ENCODE measurements at regions not wholly inside any gene's neighbourhood (a gene's known extent, or its start where the extent isn't known, plus 50 kb on each side); places are given as distances from the start of the nearest gene placed in this dataset.

DNA sequence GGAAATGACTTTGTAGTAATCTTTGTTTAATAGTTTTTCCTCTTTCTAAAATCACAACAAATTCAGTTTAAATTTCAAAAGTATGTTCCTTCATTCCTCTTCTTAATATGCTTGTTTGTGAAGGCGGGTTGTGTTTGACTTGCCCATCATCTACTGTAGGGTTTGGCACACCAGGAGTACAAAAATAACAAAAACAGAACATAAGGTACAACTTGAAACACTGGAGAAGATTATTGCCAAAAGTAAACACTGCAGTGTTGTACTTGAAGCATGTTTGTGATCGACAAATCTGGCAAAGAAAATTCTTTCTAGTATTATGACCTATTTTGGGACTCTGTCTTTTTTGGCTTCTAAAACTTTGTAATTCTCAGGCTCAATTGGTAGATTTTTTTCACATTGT lies 518.6 kb downstream of the SLITRK5 start:
- no peak overlapping the region for H3K27ac Mint-ChIP-seq (ENCODE audit: unreplicated experiment)
- H3K4me3 Mint-ChIP-seq (ENCODE audit: unreplicated experiment), result no peak overlapping the region
- no peaks in the 10 kb centered on the region for H3K27me3 Mint-ChIP-seq (ENCODE audit: unreplicated experiment)
- H3K36me3 Mint-ChIP-seq (ENCODE audit: unreplicated experiment), result no peaks in the 10 kb centered on the region
- no peaks in the 10 kb centered on the region for H3K4me1 Mint-ChIP-seq (ENCODE audit: low read depth, unreplicated experiment)
- DNase-seq, result no peak
- peaks cover 2% of the 10 kb centered on the region for H3K9me3 Mint-ChIP-seq (ENCODE audit: unreplicated experiment)
- TF ChIP-seq, protein P1, sequence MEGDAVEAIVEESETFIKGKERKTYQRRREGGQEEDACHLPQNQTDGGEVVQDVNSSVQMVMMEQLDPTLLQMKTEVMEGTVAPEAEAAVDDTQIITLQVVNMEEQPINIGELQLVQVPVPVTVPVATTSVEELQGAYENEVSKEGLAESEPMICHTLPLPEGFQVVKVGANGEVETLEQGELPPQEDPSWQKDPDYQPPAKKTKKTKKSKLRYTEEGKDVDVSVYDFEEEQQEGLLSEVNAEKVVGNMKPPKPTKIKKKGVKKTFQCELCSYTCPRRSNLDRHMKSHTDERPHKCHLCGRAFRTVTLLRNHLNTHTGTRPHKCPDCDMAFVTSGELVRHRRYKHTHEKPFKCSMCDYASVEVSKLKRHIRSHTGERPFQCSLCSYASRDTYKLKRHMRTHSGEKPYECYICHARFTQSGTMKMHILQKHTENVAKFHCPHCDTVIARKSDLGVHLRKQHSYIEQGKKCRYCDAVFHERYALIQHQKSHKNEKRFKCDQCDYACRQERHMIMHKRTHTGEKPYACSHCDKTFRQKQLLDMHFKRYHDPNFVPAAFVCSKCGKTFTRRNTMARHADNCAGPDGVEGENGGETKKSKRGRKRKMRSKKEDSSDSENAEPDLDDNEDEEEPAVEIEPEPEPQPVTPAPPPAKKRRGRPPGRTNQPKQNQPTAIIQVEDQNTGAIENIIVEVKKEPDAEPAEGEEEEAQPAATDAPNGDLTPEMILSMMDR (IDR thresholded peaks at IDR 0.05; ENCODE audit: partially characterized antibody, unreplicated experiment), result no peak

DNA sequence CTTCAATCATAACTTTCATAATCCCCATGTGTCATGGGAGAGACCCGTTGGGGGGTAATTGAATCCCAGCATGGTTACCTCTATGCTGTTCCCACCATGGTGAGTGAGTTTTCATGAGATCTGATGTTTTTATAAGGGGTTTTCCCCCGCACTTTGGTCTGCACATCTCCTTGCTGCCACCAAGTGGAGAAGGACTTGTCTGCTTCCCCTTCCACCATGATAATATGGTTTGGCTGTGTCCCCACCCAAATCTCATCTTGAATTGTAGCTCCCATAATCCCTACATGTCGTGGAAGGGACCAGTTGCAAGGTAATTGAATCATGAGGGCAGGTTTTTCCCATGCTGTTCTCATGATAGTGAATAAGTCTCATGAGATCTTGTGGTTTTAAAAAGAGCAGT lies 524.9 kb downstream of the SLITRK5 start:
- Mint-ChIP-seq H3K4me1 (ENCODE audit: low read depth, unreplicated experiment) (no peaks in the 10 kb centered on the region), H3K27ac (ENCODE audit: unreplicated experiment) (no peak overlapping the region), H3K36me3 (ENCODE audit: unreplicated experiment) (no peaks in the 10 kb centered on the region), H3K27me3 (ENCODE audit: unreplicated experiment) (no peaks in the 10 kb centered on the region), H3K4me3 (ENCODE audit: unreplicated experiment) (no peak overlapping the region), H3K9me3 (ENCODE audit: unreplicated experiment) (peaks cover 2% of the 10 kb centered on the region)
- TF ChIP-seq, protein P1 (IDR thresholded peaks at IDR 0.05; ENCODE audit: partially characterized antibody, unreplicated experiment), result no peak
- no peak for DNase-seq

DNA sequence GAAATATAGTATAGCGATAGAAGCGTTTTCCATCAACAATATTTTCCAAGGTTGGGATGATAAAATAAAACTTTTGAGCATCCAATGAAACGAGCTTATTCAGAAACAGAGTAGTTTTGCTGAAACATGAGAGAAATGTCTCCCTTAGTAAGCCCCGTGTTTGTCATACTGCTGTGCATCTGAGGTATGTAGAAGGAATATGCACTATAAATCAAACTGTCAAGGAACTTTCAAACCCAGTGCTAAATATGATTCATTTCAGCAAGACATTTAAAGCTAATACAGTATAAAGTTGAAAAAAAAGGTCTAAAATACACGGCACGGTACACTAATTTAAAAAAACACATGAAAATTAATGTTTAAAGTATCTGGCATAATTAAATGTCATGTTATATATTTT lies 546.2 kb downstream of the SLITRK5 start:
- H3K9me3 Mint-ChIP-seq (ENCODE audit: unreplicated experiment), result no peaks in the 10 kb centered on the region
- no peak overlapping the region for H3K27ac Mint-ChIP-seq (ENCODE audit: unreplicated experiment)
- TF ChIP-seq, protein P1 (IDR thresholded peaks at IDR 0.05; ENCODE audit: partially characterized antibody, unreplicated experiment), result no peak
- no peaks in the 10 kb centered on the region for H3K4me1 Mint-ChIP-seq (ENCODE audit: low read depth, unreplicated experiment)
- H3K27me3 Mint-ChIP-seq (ENCODE audit: unreplicated experiment), result no peaks in the 10 kb centered on the region
- H3K36me3 Mint-ChIP-seq (ENCODE audit: unreplicated experiment), result no peaks in the 10 kb centered on the region
- H3K4me3 Mint-ChIP-seq (ENCODE audit: unreplicated experiment), result no peak overlapping the region
- DNase-seq, result no peak

DNA sequence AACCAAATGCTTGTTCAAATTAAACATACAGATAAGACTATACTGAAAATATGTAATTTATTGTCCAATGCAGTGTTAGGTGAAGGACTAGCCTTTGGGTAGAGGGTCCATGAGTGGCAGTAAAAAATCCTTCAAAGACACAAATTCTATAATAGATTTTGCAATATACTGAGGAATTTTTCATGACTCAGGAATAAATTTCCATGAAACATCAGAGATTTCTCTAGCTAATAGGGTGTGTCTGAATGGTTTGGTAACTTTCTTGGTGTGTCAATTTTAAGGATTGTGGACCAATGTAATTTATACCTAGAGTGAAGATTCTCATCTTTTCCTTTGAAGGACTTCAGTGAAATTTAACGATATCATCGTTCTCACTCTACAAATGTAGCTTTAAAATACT lies 546.7 kb downstream of the SLITRK5 start:
- Mint-ChIP-seq H3K27me3 (ENCODE audit: unreplicated experiment) (no peaks in the 10 kb centered on the region), H3K36me3 (ENCODE audit: unreplicated experiment) (no peaks in the 10 kb centered on the region), H3K4me1 (ENCODE audit: low read depth, unreplicated experiment) (no peaks in the 10 kb centered on the region), H3K4me3 (ENCODE audit: unreplicated experiment) (no peak overlapping the region), H3K27ac (ENCODE audit: unreplicated experiment) (no peak overlapping the region), H3K9me3 (ENCODE audit: unreplicated experiment) (no peaks in the 10 kb centered on the region)
- TF ChIP-seq, protein P1 (IDR thresholded peaks at IDR 0.05; ENCODE audit: partially characterized antibody, unreplicated experiment), result no peak
- no peak for DNase-seq

DNA sequence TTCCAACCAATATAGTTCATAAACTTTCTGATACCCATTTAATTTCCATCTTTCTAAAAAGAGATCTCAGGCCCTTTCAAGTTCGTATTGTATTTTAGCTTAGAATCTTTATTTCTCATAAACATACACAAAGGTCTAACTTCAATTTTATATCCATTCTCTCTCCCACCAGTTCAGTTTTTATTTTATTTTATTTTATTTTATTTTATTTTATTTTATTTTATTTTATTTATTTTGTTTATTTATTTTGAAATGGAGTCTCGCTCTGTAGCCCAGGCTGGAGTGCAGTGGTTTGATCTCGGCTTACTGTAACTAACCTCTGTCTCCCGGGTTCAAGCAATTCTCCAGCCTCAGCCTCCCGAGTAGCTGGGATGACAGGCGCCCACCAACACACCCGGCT lies 552.8 kb downstream of the SLITRK5 start:
- Mint-ChIP-seq H3K9me3 (ENCODE audit: unreplicated experiment) (no peaks in the 10 kb centered on the region), H3K27ac (ENCODE audit: unreplicated experiment) (no peak overlapping the region), H3K4me3 (ENCODE audit: unreplicated experiment) (no peak overlapping the region), H3K4me1 (ENCODE audit: low read depth, unreplicated experiment) (no peaks in the 10 kb centered on the region), H3K27me3 (ENCODE audit: unreplicated experiment) (no peaks in the 10 kb centered on the region), H3K36me3 (ENCODE audit: unreplicated experiment) (no peaks in the 10 kb centered on the region)
- TF ChIP-seq, protein P1 (IDR thresholded peaks at IDR 0.05; ENCODE audit: partially characterized antibody, unreplicated experiment), result no peak
- no peak for DNase-seq
